HG03097 (cell line): ENCODE measurements at regions not wholly inside any gene's neighbourhood (a gene's known extent, or its start where the extent isn't known, plus 50 kb on each side); places are given as distances from the start of the nearest gene placed in this dataset.

Experiments
- ATAC-seq: cut with Tn5 transposase; IDR thresholded peaks from one replicate; pipeline ENCODE4 v1.9.1; 2021; ENCODE audit not compliant: unreplicated experiment, low FRiP score

GRCh38 chr9:90002397-90003271 lies 397.8 kb downstream of the GADD45G start:
- no peak for ATAC-seq

- no peak for ATAC-seq
Measured at GRCh38 chr9:90005388-90005787, 400.6 kb downstream of the GADD45G start.

- ATAC-seq, result no peak
Measured at GRCh38 chr9:90007516-90008440, 403.0 kb downstream of the GADD45G start.

DNA sequence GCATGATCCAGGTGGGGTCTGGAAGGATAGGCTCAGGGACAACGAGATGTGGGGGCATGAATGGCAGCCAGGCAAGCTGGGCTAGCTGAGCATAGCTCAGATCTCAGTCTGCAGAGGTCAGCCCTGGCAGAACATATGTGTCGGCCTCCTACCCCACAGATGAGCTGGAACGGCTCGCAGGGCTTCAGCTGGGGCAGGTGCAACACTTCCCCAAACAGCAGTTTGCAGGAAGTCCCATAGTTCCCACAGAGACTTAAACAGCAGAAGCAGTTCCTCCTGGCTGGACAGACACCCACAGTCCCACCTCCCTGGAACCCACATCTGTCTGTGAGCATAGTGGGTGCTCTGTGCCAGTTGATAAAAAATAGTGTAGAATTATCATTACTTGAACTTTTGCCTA lies 404.6 kb downstream of the GADD45G start:
- ATAC-seq, result no peak

DNA sequence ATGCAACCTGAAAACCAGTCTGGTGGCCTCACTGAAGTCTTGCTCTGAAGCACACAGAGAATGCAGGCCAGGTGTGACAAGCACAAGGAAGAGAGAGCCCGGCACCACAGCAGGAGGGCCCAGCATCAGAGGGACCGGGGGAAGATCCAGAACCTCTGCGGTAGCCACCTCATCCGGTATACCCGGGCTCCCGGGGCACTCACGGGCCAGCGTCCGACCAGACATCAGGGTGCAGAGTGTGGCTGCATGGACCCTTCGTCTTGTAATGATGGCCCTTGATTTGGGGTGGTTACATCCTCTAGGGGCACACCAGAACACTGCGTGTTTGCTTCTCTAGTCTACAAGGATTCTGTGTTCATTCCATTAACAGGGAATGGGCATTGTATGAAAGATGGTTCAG lies 406.0 kb downstream of the GADD45G start:
- no peak for ATAC-seq

DNA sequence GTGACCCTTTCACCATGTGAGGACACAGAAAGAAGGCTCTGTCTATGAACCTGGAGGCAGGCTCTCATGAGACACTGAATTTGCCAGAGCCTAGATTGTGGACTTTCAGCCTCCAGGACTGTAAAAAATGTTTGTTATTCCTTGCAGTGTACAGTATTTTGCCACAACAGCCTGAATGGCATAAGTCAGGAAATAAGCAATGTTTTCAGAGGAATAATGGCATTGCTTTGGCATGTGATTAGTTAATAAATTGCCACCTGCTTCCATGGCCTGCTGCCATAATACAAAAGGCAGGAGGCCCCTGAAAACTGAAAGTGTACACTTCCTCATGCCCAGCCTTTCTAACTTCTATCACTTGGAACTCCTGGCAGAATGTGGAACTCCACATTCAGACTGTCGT lies 408.1 kb downstream of the GADD45G start:
- no peak for ATAC-seq

GRCh38 chr9:90013778-90014177 lies 409.0 kb downstream of the GADD45G start:
- no peak for ATAC-seq

DNA sequence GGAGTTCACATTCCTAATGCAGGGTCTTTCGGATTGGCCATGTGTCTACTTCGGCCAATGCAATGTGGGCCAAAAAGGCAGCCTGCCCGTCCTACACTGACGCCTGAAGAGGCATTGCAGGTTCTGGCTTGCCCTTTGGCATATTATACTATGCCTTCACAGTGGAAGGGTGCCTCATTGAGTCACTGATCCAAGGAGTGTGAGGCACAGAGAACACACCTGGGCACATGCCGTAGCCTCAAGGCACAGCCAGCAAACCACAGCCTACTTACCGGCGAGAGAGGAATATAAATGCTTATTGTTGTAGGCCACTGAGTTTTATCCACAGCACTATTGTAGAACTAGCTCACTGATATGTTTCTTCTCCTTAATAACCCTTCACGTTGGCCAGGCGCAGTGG lies 409.6 kb downstream of the GADD45G start:
- ATAC-seq, result no peak

GRCh38 chr9:90016272-90016671 lies 411.5 kb downstream of the GADD45G start:
- no peak for ATAC-seq

DNA sequence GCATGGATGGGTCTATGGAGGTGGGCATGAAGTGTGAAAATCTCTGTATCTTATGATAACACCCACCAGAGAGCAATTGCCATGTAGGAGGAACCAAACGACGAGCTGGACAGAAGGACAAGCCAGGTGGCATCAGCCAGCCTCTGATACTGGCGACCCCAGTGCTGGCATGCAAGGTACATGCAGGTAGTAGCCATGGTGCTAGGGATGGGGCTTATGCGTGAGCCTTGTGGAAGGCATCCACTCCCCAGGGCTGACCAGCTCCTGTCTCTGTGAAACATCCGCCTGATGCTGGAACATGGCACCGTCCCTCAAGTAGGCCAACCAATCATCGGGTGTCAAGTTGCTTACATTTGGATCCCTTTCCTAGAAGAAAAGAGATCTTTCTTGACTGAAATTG lies 412.9 kb downstream of the GADD45G start:
- ATAC-seq, result no peak

DNA sequence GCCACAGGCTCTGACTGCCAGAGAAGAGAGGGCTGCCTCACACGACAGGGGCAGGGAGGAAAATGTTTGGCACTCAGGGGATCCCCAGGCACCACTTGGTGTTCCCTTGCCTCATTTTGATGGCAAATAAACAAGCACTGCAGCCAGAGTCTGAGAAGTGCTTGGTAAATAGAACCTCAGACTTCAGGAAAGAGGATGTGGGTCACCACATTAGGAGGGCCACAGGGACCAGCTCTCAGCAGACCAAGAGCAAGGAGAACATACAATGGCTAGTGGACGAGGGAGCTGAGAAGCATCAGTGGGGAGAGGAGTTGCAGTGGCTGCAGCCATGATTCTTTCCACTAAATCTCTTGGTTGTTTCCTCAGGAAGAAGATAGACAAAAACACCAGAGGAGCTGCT lies 413.9 kb downstream of the GADD45G start:
- ATAC-seq, result no peak

DNA sequence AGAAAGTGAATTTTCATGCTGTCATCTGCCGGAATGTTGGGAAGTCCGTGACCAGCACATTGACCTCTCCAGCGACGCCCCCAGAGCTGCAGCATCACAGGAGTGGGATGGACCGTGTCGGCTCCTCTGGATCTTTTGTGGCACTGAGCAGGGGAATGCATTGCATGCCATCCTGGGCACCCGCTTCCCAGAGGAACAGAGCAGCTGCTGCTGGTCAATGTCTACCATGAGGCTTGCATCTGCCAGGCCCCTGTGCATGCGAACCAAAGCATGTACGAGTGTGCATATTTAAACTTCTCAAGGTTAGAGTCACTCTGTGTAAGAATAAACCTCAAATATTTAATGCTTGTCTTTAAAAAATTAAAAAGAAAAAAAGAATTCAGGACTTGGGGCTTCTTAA lies 414.8 kb downstream of the GADD45G start:
- no peak for ATAC-seq

DNA sequence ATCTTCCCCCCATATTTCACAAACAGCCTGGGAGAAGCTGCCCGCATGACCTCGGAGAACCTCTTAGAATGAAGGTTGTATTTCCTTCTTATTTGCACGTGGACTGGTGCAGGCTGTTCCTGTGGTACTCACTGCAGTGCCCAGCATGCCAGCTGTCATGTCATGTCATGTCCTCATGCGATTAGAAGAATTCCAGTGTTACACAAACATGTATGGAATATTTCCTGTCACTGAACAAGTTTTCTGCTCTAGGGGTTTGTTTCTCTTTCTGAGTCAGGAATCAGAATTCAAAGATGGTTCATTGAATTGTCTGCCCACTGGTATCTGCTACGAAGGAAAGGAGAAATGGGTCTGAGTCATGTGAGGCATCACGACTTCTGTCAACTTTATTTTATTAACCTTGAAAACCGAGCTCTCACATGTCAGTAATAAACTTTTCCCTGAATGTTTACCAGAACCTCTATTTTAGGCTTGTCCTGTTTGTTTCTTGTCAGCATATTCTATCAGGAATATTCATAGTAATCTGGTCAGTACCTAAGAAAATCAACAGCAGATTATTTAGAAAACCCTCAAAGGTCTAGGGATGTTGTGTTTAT lies 415.6 kb downstream of the GADD45G start:
- no peak for ATAC-seq

DNA sequence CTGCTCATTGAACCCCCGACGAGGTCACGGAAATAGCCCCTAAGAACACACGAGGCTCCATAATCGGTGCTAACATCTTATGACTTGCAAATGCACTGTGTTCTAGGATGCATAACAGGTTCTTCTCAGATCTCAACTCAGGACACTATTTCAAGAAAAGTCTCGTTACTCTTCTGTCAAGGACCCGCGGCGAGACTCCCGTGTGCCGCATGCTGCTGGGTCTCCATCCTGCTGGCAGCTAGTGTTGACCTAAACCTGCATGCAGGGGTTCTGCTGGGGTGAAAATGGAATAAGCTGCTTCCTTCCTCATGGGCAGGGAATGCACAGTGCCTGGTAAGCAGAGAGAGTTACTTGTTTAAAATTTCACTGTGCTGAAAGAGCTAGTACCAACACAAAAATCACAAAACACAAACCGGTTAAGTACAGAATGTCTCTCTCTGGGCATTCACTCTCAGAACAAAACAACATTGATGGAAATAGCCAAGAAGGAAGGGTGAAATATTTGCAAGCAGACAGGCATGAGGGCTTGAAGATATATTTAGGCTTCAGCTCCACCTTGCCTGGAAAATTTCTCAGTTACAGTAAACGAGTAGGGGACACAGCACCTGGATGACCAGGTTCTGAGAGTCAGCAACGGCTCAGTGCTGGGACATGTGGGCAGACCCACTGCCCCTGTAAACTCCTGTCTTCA lies 416.5 kb downstream of the GADD45G start:
- no peak for ATAC-seq

DNA sequence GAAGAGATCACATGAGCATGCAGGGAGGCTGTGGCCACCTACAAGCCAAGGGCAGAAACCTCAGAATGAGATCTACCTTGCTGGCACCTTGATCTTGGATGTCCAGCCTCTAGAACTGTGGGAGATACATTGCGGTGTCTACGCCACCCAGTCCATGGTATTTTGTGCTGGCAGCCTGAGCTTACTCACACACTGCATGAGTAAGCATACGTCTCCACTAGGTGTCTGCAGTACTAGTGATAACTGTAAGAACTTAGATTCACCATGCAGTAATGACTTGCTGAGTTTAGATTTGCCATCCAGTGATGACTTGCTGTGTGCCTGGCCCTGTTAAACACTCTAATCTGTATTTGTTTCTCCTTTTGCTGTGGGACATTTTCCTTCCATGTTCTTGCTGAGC lies 417.7 kb downstream of the GADD45G start:
- ATAC-seq, result no peak

DNA sequence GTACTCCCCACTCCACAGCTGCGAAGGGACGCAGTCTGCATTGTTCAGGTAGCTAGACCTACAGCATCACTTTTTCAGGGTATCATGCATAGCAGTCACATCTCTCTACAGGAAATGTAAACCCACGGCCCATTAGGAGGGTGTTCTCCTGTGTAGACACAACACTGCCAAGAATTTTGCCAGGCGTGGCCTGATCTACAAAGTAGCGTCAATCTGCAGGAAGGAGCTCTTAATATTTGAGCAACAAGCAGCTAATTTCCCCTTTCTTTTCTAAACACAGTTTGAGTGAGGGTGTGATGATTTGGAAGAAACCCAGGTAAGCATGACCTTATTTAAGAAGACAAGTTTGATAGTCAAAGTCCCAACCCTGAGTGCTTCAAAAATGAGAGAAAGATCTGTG lies 419.0 kb downstream of the GADD45G start:
- no peak for ATAC-seq

DNA sequence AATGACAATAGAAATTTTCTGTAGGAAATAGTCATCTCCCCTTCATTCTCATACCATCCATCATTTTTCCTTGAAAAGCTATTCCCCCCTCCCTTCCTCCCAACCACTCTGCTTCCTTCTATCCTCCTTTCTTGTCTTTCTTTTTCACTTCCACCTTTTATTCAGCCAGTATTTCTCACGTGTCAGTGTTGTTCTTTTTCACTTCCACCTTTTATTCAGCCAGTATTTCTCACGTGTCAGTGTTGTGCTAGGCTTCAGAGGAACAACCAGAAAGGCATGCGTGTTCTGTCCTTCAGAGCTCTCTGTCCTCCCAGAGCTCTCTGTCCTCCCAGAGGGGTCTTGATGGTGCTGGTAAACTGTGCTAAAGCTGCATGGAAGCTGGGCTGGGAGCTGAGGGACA lies 419.6 kb downstream of the GADD45G start:
- no peak for ATAC-seq

- no peak for ATAC-seq
Measured at GRCh38 chr9:90024823-90025222, 420.0 kb downstream of the GADD45G start.

DNA sequence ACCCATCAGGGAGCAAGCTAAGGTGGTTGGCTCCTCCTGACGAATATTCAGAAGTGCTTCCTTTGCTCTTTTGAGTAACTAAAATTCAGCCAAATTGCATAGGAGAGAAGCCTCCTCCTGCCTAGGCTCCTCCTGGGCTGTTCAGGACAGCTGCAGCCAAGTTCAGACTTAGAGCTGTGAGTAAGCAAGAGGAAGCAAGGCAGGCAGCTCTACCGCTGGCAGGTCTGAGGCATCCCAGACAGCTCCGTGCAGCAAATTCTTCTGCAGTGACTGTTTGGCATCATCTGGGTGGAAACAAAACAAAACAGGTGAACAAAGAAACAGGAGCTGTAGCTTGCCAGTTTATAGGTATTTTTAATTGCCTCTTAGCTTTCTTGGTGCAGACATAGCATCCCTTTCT lies 421.0 kb downstream of the GADD45G start:
- no peak for ATAC-seq

GRCh38 chr9:90027296-90027790 lies 422.5 kb downstream of the GADD45G start:
- ATAC-seq, result no peak
